GM19438 (cell line): ENCODE measurements at regions not wholly inside any gene's neighbourhood (a gene's known extent, or its start where the extent isn't known, plus 50 kb on each side); places are given as distances from the start of the nearest gene placed in this dataset.

Source experiments
- ATAC-seq: cut with Tn5 transposase; IDR thresholded peaks from one replicate; pipeline ENCODE4 v1.9.1; 2021; ENCODE audit warnings: low read depth; ENCODE audit not compliant: unreplicated experiment

GRCh38 chr2:23219666-23220065 lies 165.3 kb upstream of the KLHL29 start:
- no peak for ATAC-seq

GRCh38 chr2:23220513-23221094 lies 164.4 kb upstream of the KLHL29 start:
- ATAC-seq, result no peak

DNA sequence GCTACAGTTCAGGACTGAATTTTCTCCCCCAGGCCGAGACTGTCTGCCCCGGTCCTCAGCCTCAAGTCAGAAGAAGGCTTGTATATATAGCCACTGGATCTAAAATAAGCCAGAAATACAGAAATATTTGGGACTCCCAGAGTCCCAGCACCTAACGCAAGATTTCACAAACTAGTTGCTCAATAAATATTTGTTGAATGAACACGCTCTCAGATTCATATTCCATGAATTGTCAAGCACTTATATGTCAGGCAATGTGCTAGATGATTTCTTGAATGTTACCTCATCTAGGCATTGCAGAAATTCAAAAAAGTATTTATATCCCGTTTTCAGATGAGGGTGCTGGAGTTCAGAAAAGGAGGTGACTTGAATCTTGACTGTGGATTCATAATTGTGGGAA lies 163.7 kb upstream of the KLHL29 start:
- ATAC-seq, result no peak

DNA sequence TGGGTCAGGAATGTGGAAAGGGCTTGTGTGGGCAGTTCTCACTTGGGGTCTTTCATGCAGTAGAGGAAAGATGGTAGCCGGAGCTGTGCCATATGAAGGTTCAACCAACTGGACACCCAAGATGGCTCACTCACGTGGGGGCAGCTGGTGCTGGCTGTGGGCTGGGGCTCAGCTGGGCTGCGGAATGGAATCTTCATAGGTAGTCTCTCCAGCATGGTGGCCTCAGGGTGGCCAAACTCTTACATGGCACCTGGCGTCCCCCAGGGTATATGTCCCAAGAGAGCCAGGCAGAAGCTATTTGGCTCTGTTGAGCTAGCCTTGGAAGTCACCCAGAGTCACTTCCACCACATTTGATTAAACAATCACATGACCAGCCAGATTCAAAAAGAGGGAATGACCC lies 163.1 kb upstream of the KLHL29 start:
- ATAC-seq, result no peak

- ATAC-seq, result no peak
Observed at GRCh38 chr2:23230885-23231284, 154.1 kb upstream of the KLHL29 start.

- no peak for ATAC-seq
Observed at GRCh38 chr2:23231865-23232264, 153.1 kb upstream of the KLHL29 start.

- ATAC-seq, result no peak
Observed at GRCh38 chr2:23235292-23235691, 149.7 kb upstream of the KLHL29 start.

DNA sequence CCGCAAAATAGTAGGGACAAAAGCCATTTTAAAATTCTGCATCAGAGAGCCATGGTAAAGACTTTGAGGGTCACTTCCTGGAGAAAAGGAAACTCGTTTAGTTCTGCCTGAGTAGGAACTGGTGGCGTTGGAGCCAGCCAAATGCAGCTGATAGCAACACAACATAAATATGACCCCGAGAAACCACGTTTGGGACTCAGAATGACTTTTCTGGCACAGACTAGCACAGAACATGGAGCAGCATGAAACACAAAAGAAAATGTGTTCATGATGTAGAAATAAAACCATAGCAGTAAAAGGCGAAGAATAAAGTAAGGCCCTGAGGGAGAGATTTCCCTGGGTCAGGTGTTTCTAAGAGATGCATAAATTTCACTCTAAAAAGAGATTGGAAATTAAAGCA lies 149.2 kb upstream of the KLHL29 start:
- ATAC-seq, result no peak

DNA sequence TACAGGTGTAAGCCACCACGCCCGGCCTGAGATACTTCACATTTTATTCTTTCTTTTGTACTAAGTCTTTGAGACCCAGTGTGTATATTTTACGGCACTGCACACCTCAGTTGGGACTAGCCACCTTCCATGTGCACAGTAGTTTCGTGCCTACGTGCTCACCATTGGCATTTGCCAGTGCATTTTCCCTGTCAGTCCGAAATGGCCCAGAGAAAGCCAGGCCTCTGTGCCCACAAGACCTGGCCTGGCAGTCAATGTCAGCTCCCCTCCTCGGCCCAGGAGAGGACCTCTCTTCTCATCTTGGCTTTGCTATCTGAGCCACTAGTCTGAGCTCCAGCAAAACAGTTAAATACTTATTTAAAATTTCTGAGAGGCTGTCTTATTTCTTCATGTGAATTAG lies 147.8 kb upstream of the KLHL29 start:
- ATAC-seq, result no peak

GRCh38 chr2:23238011-23238657 lies 146.8 kb upstream of the KLHL29 start:
- ATAC-seq, result no peak

GRCh38 chr2:23239374-23239773 lies 145.6 kb upstream of the KLHL29 start:
- no peak for ATAC-seq

DNA sequence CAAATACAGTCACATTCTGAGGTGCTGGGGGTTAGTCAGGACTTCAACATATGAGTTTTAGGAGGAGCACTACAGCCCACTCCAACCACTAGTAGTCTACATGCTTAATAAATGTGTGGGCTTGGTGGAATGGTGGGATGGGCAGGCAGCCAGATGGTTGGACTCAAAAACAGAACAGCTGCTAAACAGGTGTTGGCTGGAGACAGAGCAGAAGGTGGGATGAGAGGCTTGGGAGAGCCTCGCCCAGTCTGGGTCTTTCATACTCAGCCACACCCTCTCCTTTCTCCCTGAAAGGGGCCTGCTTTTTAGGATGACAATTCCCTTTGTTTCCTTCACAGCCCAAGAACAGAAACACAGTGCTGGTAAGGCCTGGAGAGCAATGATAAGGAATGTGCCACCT lies 143.9 kb upstream of the KLHL29 start:
- no peak for ATAC-seq

- ATAC-seq, result no peak
Observed at GRCh38 chr2:23241611-23242245, 143.3 kb upstream of the KLHL29 start.

GRCh38 chr2:23243073-23243659 lies 141.8 kb upstream of the KLHL29 start:
- ATAC-seq, result no peak

DNA sequence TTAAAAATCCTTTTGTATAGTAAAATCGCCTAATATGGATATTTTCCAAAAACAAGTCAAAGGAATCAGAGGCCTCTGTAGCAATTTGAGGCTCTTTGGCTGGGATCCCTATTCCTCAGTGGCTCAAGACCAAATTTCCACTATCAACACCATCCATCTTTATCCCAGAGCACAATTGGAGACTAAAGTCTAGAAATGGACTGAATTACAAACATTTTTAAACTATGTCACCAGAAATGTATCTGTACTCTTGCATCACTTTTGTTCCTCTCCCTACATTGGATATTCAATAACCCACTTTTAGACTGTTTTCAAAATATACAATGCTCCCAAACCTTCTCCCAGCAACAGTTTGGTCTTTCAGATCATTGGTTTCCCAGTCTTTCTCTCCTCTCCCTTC lies 140.4 kb upstream of the KLHL29 start:
- ATAC-seq, result no peak

GRCh38 chr2:23246992-23247683 lies 137.8 kb upstream of the KLHL29 start:
- ATAC-seq, result no peak

DNA sequence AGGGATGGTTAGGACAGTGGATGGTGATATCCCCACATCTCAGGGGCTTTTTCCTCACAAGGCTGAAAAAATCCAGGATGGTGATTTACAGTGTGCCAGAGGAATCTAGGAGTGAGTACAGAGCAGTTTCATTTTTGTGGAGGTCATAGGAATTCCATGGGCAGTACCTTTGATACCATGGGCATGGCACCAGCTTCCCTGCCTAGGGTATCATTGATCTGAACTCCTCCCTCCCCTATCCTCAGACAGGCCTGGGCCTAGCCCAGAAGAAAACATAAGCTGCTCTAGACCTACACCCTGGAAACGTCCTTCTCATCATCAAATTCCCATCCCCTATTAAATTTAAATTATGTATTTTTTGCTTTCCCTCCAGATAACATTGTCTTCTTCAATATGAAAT lies 136.3 kb upstream of the KLHL29 start:
- ATAC-seq, result no peak

DNA sequence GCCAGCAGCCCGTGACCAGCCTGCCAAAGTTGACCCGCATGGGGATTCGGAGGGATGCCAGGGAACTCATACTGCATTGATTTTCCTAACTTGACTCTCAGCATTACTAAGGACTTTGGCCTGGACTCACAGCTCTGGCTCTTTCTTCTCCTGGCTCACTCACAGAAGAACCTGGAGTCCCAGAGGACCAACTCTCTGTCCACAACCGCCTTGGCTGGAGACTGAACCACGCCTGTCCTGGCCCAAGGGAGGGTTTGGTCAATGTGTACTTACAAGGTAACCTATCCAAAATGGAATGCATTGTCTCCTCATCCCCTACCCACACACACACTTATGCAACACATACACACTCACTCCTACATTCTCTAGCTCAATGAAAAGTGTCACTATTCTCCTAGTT lies 135.6 kb upstream of the KLHL29 start:
- no peak for ATAC-seq

GRCh38 chr2:23250371-23250770 lies 134.6 kb upstream of the KLHL29 start:
- no peak for ATAC-seq

GRCh38 chr2:23256643-23257042 lies 128.3 kb upstream of the KLHL29 start:
- ATAC-seq, result no peak

GRCh38 chr2:23260621-23261020 lies 124.4 kb upstream of the KLHL29 start:
- ATAC-seq, result no peak
